OCI-LY7 (cell line): ENCODE measurements at regions not wholly inside any gene's neighbourhood (a gene's known extent, or its start where the extent isn't known, plus 50 kb on each side); places are given as distances from the start of the nearest gene placed in this dataset.

Experiments used
- BruUV-seq: library from RNA; stranded (reverse); fragments of 400-500 nt; replicated peaks from 2 replicates; lab custom pipeline; 2021; lab: Mats Ljungman, UMichigan
- CTCF ChIA-PET: fragments of 300-600 bp; sonication (Branson Sonifier 250); formaldehyde crosslinking; loops from one replicate; lab custom pipeline; 2022; ENCODE audit warnings: antibody characterized with exemption; ENCODE audit not compliant: unreplicated experiment; lab: Charles Lee
- POLR2A ChIA-PET: fragments of 300-600 bp; sonication (Branson Sonifier 250); formaldehyde crosslinking; loops from one replicate; lab custom pipeline; 2022; ENCODE audit warnings: antibody characterized with exemption; lab: Charles Lee
- DNase-seq: peaks from one replicate; pipeline ENCODE4 v3.0.0-alpha.2; 2015; ENCODE audit warnings: low spot score
- H2AFZ ChIP-seq: fragments of 200-600 bp; sonication (generic), shearing (Covaris generic); 2 replicates; pipeline ENCODE4 v1.6.1; 2014; ENCODE audit warnings: mild to moderate bottlenecking, antibody characterized with exemption, low read length, moderate library complexity
- H3K27ac ChIP-seq: fragments of 200-600 bp; sonication (generic); 2 replicates; pipeline ENCODE4 v1.5.1; 2014; ENCODE audit warnings: mixed run types, low read depth, mild to moderate bottlenecking, moderate library complexity, low read length, inconsistent platforms; ENCODE audit not compliant: poor library complexity, severe bottlenecking
- H3K36me3 ChIP-seq: fragments of 200-600 bp; sonication (generic); 2 replicates; pipeline ENCODE4 v1.6.1; 2014; ENCODE audit warnings: mild to moderate bottlenecking, antibody characterized with exemption, low read length, moderate library complexity, mixed read lengths; ENCODE audit not compliant: insufficient read depth
- H3K4me1 ChIP-seq: fragments of 200-600 bp; sonication (generic); 2 replicates; pipeline ENCODE4 v1.5.1; 2014; ENCODE audit warnings: mild to moderate bottlenecking, low read length; ENCODE audit not compliant: insufficient read depth, poor library complexity, severe bottlenecking
- H3K4me2 ChIP-seq: fragments of 200-600 bp; sonication (generic); 2 replicates; pipeline ENCODE4 v1.6.1; 2014; ENCODE audit warnings: mild to moderate bottlenecking, low read length
- H3K4me3 ChIP-seq: fragments of 200-600 bp; sonication (generic); 2 replicates; pipeline ENCODE4 v1.5.1; 2014; ENCODE audit warnings: mild to moderate bottlenecking, low read depth, low read length; ENCODE audit not compliant: poor library complexity, severe bottlenecking
- H3K79me2 ChIP-seq: fragments of 200-600 bp; sonication (generic); 2 replicates; pipeline ENCODE4 v1.6.1; 2016; ENCODE audit warnings: low read depth, mild to moderate bottlenecking, low read length, moderate library complexity, mixed read lengths; ENCODE audit not compliant: insufficient read depth
- H3K9me2 ChIP-seq: fragments of 200-600 bp; sonication (generic); 2 replicates; pipeline ENCODE4 v1.6.1; 2016; ENCODE audit warnings: mild to moderate bottlenecking, low read length, mixed read lengths; ENCODE audit not compliant: insufficient read depth
- H3K9me3 ChIP-seq: fragments of 200-600 bp; sonication (generic); 2 replicates; pipeline ENCODE4 v1.6.1; 2014; ENCODE audit warnings: mild to moderate bottlenecking, mixed run types, low read length, mixed read lengths
- H4K20me1 ChIP-seq: fragments of 200-600 bp; sonication (generic); 2 replicates; pipeline ENCODE4 v1.6.1; 2014; ENCODE audit warnings: mild to moderate bottlenecking, antibody characterized with exemption, low read length, moderate library complexity, mixed read lengths; ENCODE audit not compliant: insufficient read depth
- EZH2phosphoT487 ChIP-seq: fragments of 200-600 bp; sonication (generic); IDR thresholded peaks from 2 replicates; pipeline ENCODE4 v1.6.1; 2018; ENCODE audit warnings: low read depth, borderline replicate concordance, mild to moderate bottlenecking, mixed run types, antibody characterized with exemption, low read length, moderate library complexity, mixed read lengths
- intact Hi-C: fragments of 100-400 bp; cut with micrococcal nuclease; formaldehyde crosslinking; loops from one replicate; pipeline ENCODE4 v1.10.0; 2022; ENCODE audit not compliant: unreplicated experiment
- TF ChIP-seq, protein P1 (sequence below): fragments of 200-600 bp; sonication (generic); conservative IDR thresholded peaks from 2 replicates; pipeline ENCODE4 v1.5.1; 2014; ENCODE audit warnings: mild to moderate bottlenecking, antibody characterized with exemption, low read length, moderate library complexity, mixed read lengths

DNA sequence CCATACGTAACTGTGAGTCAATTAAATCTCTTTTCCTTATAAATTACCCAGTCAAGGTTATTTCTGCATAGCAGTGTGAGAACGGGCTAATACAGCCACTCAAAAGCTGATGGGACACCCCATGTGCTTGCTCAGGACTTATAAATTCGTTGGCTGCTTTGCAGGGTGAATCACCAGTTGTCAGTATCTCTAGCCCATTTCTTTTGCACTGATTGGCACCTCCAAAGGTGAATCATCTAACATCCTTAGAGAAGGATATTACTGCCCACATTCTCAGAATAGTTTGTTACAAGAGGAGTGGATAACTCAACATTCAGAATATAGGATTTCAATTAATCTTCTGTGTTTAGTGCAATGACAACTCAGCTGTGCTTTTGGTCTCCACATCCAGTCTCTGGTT, 601.5 kb downstream of the KCNH5 start:
- intact Hi-C loops: no loop called here
- Histone ChIP-seq H4K20me1 (no peaks in the 10 kb centered on the region), H3K4me3 (no peak overlapping the region), H3K9me2 (no peaks in the 10 kb centered on the region), H3K4me2 (no peak overlapping the region), H2AFZ (no peak overlapping the region), H3K9me3 (0 out of 2 replicates have a peak, but pooled peaks cover 3% of the 10 kb centered on the region), H3K4me1 (no peaks in the 10 kb centered on the region), H3K27ac (no peak overlapping the region), H3K36me3 (no peaks in the 10 kb centered on the region), H3K79me2 (no peaks in the 10 kb centered on the region)
- ChIA-PET POLR2A (no interaction called here), CTCF (no interaction called here)
- no peak for DNase-seq
- no TSS peak for BruUV-seq
- TF ChIP-seq EZH2phosphoT487: no peak
- TF ChIP-seq, protein P1, sequence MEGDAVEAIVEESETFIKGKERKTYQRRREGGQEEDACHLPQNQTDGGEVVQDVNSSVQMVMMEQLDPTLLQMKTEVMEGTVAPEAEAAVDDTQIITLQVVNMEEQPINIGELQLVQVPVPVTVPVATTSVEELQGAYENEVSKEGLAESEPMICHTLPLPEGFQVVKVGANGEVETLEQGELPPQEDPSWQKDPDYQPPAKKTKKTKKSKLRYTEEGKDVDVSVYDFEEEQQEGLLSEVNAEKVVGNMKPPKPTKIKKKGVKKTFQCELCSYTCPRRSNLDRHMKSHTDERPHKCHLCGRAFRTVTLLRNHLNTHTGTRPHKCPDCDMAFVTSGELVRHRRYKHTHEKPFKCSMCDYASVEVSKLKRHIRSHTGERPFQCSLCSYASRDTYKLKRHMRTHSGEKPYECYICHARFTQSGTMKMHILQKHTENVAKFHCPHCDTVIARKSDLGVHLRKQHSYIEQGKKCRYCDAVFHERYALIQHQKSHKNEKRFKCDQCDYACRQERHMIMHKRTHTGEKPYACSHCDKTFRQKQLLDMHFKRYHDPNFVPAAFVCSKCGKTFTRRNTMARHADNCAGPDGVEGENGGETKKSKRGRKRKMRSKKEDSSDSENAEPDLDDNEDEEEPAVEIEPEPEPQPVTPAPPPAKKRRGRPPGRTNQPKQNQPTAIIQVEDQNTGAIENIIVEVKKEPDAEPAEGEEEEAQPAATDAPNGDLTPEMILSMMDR: no peak

DNA sequence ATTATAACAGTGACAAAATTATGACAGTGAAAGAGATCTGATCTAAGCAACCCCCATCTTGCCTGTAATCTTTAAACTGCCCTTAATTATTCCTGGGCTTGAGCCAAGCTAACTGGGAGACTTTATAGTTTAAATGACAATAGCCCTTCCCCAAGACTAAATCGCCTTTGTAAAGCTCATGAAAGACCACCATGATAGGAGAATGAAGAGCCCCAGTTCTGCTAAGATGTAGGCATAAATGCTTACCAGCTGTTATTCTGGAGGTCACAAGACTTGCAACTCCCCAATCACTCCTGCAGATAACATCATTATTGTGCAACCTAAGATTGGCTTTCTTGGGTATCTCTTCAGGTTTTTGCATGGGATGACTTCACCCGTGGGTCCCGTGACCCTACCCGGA, 599.7 kb downstream of the KCNH5 start:
- Histone ChIP-seq H3K4me2 (no peak overlapping the region), H2AFZ (no peak overlapping the region), H3K36me3 (no peaks in the 10 kb centered on the region), H4K20me1 (no peaks in the 10 kb centered on the region), H3K4me1 (no peaks in the 10 kb centered on the region), H3K9me3 (no peaks in the 10 kb centered on the region), H3K9me2 (no peaks in the 10 kb centered on the region), H3K27ac (no peak overlapping the region), H3K4me3 (no peak overlapping the region), H3K79me2 (no peaks in the 10 kb centered on the region)
- CTCF ChIA-PET: no interaction called here
- intact Hi-C loops: no loop called here
- no peak for TF ChIP-seq EZH2phosphoT487
- TF ChIP-seq, protein P1: no peak
- no TSS peak for BruUV-seq
- POLR2A ChIA-PET: no interaction called here
- no peak for DNase-seq

DNA sequence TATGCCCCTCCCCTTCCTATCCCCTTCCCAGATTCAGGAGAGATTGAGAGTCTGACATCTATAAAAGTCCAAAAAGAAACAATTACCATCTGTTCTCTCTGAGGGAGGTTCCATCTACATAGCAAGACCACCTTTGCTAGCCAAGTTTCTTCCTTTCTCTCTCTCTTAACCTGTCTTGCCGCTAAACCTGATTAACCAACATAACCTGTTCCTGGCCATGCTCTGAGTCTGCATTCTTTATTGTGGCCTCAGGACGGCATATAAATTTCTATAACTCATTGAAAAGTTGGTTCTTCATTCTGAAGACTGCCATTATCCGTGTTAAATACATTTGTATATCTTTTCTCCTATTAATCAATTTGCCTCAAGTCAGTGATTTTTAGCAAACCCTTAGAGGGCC, 594.0 kb downstream of the KCNH5 start:
- Histone ChIP-seq H3K4me2 (no peak overlapping the region), H3K9me3 (no peaks in the 10 kb centered on the region), H3K4me1 (no peaks in the 10 kb centered on the region), H3K9me2 (no peaks in the 10 kb centered on the region), H3K79me2 (no peaks in the 10 kb centered on the region), H3K27ac (no peak overlapping the region), H3K4me3 (no peak overlapping the region), H3K36me3 (no peaks in the 10 kb centered on the region), H4K20me1 (no peaks in the 10 kb centered on the region), H2AFZ (no peak overlapping the region)
- no TSS peak for BruUV-seq
- ChIA-PET POLR2A (interaction anchor here (0.7 kb wide), 2 partner anchors 12 to 179 kb away, joined by 3 to 4 read pairs; no protein-coding TSS in a partner anchor), CTCF (no interaction called here)
- DNase-seq: no peak
- intact Hi-C loops: no loop called here
- TF ChIP-seq, protein P1: no peak
- no peak for TF ChIP-seq EZH2phosphoT487
